Hepatocyte (in vitro differentiated cells): ENCODE measurements at regions not wholly inside any gene's neighbourhood (a gene's known extent, or its start where the extent isn't known, plus 50 kb on each side); places are given as distances from the start of the nearest gene placed in this dataset.

Source experiments
- CTCF ChIP-seq: fragments of 200-600 bp; sonication (generic); IDR thresholded peaks from 2 replicates; pipeline ENCODE4 v1.5.1; 2016; ENCODE audit warnings: antibody characterized with exemption, mild to moderate bottlenecking; ENCODE audit not compliant: poor library complexity
- EZH2phosphoT487 ChIP-seq: fragments of 200-600 bp; sonication (generic); IDR thresholded peaks from one replicate; pipeline ENCODE4 v1.6.1; 2018; ENCODE audit warnings: antibody characterized with exemption, mild to moderate bottlenecking, low read depth, moderate library complexity; ENCODE audit not compliant: unreplicated experiment, severe bottlenecking

- no peak for TF ChIP-seq EZH2phosphoT487
- TF ChIP-seq CTCF = peak; percentile 62
Measured at GRCh38 chr5:23820765-23821471, 313.5 kb downstream of the PRDM9 start.
